DND-41 (cell line): ENCODE measurements at regions not wholly inside any gene's neighbourhood (a gene's known extent, or its start where the extent isn't known, plus 50 kb on each side); places are given as distances from the start of the nearest gene placed in this dataset.

Experiments
- ATAC-seq: fragments of 200-7000 bp; cut with Tn5 transposase; 3 replicates; pipeline ENCODE4 v1.9.1; 2021; ENCODE audit warnings: low read depth; ENCODE audit not compliant: insufficient read depth
- DNase-seq: peaks from one replicate; pipeline ENCODE4 v3.0.0-alpha.2; 2020
- H2AFZ ChIP-seq: 2 replicates; pipeline ENCODE4 v1.6.0; 2012; ENCODE audit warnings: low read depth, low read length
- H3K27ac ChIP-seq: 2 replicates; pipeline ENCODE4 v1.5.1; 2012; ENCODE audit warnings: low read length, inconsistent platforms
- H3K27me3 ChIP-seq: fragments of 200-600 bp; sonication (generic); 2 replicates; pipeline ENCODE4 v1.6.0; 2012; ENCODE audit warnings: low read length, mild to moderate bottlenecking, inconsistent platforms; ENCODE audit not compliant: insufficient read depth, poor library complexity
- H3K36me3 ChIP-seq: 2 replicates; pipeline ENCODE4 v1.5.1; 2012; ENCODE audit warnings: low read length, inconsistent platforms; ENCODE audit not compliant: insufficient read depth
- H3K4me1 ChIP-seq: 2 replicates; pipeline ENCODE4 v1.5.1; 2012; ENCODE audit warnings: mild to moderate bottlenecking, low read length; ENCODE audit not compliant: insufficient read depth
- H3K4me2 ChIP-seq: 2 replicates; pipeline ENCODE4 v1.6.0; 2012; ENCODE audit warnings: mild to moderate bottlenecking, moderate library complexity, low read length, inconsistent platforms; ENCODE audit not compliant: insufficient read depth
- H3K4me3 ChIP-seq, 2 experiments: fragments of 200-600 bp in 1 of 2; shearing (Covaris generic) in 1 of 2; 2 replicates each; pipeline ENCODE4 v1.5.1; 2012 to 2016; ENCODE audit warnings: inconsistent platforms in 2 of 2, low read length in 2 of 2, mild to moderate bottlenecking in 2 of 2, low read depth in 1 of 2, moderate library complexity in 1 of 2
- H3K79me2 ChIP-seq: 2 replicates; pipeline ENCODE4 v1.6.0; 2012; ENCODE audit warnings: low read length, inconsistent platforms; ENCODE audit not compliant: insufficient read depth
- H3K9ac ChIP-seq: 2 replicates; pipeline ENCODE4 v1.6.0; 2012; ENCODE audit warnings: low read depth, mild to moderate bottlenecking, inconsistent platforms, low read length, moderate library complexity
- H3K9me3 ChIP-seq: 2 replicates; pipeline ENCODE4 v1.5.1; 2012; ENCODE audit warnings: low read length, moderate library complexity, mild to moderate bottlenecking, inconsistent platforms; ENCODE audit not compliant: insufficient read depth, severe bottlenecking
- H4K20me1 ChIP-seq: 2 replicates; pipeline ENCODE4 v1.6.0; 2012; ENCODE audit warnings: low read length; ENCODE audit not compliant: insufficient read depth
- CTCF ChIP-seq: IDR thresholded peaks from 2 replicates; pipeline ENCODE4 v1.5.1; 2012; ENCODE audit warnings: borderline replicate concordance, low read length, moderate library complexity, mild to moderate bottlenecking; ENCODE audit not compliant: poor library complexity, severe bottlenecking; ENCODE audit errors: extremely low read depth
- EZH2 ChIP-seq: IDR thresholded peaks from 3 replicates; pipeline ENCODE4 v1.6.1; 2012; ENCODE audit warnings: borderline replicate concordance, low read depth, mild to moderate bottlenecking, moderate library complexity, low read length, inconsistent platforms; ENCODE audit not compliant: severe bottlenecking

DNA sequence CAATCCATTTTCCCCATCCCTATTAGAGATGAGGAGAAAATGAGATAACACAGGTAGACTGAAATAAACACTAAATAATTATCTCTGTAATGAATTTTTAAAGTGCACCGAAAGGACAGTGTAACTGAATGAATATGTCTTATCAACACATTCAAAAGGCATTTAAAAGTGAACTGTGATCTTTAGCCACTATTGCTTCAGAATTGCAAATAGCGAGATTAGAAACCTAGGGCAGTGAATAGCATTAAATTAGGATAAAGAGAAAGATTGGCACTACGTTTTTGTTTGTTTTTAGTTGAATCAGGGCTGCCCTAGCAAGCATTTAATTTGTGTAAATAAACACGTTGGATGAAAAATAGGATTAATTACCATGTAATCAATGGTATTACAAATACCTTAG, 537.5 kb downstream of the ELAVL2 start:
- TF ChIP-seq CTCF (no peak), EZH2 (no peak)
- no peak for ATAC-seq
- H3K4me3 ChIP-seq = no peak overlapping the region

DNA sequence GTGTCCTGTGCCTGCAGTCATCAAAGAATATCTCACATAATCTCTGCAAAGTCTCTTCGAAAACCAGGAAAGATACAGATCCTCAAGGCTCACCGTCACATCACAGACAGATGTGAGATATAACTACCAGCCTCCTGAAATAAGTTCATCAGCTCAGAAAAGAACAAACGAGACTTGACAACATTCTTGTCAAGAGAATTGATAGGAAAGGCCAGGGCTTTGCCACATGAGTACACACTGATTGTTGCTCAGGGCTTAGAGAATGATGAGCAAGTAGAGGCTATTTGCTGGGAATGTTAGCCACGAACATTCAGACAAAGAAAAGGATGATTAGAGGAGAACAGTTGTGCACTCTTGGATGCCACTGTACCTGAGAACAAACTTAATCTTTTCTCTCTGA, 535.1 kb downstream of the ELAVL2 start:
- H3K4me2 ChIP-seq = no peak overlapping the region
- no peak for DNase-seq
- H4K20me1 ChIP-seq = no peaks in the 10 kb centered on the region
- H3K9ac ChIP-seq = no peak overlapping the region
- no peaks in the 10 kb centered on the region for H3K4me1 ChIP-seq
- no peak overlapping the region for H2AFZ ChIP-seq
- H3K9me3 ChIP-seq = no peaks in the 10 kb centered on the region
- no peak overlapping the region for H3K27ac ChIP-seq
- no peak overlapping the region for H3K4me3 ChIP-seq
- no peaks in the 10 kb centered on the region for H3K27me3 ChIP-seq
- ATAC-seq = no peak
- H3K36me3 ChIP-seq = no peaks in the 10 kb centered on the region
- TF ChIP-seq CTCF = no peak
- no peak for TF ChIP-seq EZH2
- H3K79me2 ChIP-seq = no peaks in the 10 kb centered on the region

More for the DNA sequence above, 537.5 kb downstream of the ELAVL2 start:
- Histone ChIP-seq H3K27me3 (no peaks in the 10 kb centered on the region), H3K4me2 (no peak overlapping the region), H3K79me2 (no peaks in the 10 kb centered on the region), H2AFZ (no peak overlapping the region), H3K27ac (no peak overlapping the region), H3K9ac (no peak overlapping the region), H4K20me1 (no peaks in the 10 kb centered on the region), H3K36me3 (no peaks in the 10 kb centered on the region), H3K9me3 (no peaks in the 10 kb centered on the region), H3K4me1 (no peaks in the 10 kb centered on the region)
- DNase-seq = no peak

DNA sequence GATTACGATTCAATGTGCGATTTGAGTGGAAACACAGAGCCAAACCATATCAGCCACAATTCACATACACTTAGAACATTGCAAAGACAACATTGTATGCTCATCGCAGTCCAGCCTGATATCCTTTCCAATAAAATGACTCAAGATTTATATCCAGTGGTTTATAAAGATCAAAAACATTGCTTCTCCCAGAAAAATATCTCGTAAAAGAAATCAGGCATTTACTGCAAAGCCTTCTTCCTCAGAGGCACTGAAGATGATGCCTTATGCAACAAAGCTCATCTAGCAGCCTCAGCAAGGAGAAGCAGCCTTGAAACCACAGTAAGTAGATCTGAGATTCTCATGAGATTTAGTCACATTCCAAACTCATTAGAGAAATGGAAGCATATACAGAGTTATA, 523.8 kb downstream of the ELAVL2 start:
- Histone ChIP-seq H3K9ac (no peak overlapping the region), H3K4me3 (no peak overlapping the region), H3K36me3 (no peaks in the 10 kb centered on the region), H2AFZ (no peak overlapping the region), H3K9me3 (no peaks in the 10 kb centered on the region), H3K79me2 (no peaks in the 10 kb centered on the region), H3K27ac (no peak overlapping the region), H3K27me3 (no peaks in the 10 kb centered on the region), H4K20me1 (no peaks in the 10 kb centered on the region), H3K4me2 (no peak overlapping the region), H3K4me1 (no peaks in the 10 kb centered on the region)
- TF ChIP-seq CTCF (no peak), EZH2 (no peak)
- DNase-seq = no peak
- no peak for ATAC-seq

DNA sequence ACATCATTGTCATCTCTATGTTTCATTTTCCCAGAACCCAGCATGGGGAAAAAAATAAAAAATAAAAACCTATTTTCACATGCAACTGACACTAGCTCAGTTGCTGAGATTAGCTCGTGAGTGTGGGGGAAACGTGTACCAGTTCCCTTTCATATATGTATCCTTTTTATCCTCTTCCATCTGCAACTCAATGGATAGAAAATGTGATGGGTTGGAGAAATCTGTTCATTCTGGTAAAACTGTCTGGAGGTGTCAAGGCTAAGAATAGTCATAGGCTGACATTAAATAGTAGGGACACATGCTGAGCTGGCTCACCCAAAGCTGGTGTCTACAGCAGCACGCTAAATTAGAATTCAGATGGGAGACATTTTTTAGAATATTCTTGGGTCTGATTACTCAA, 519.3 kb downstream of the ELAVL2 start:
- no peak overlapping the region for H3K4me3 ChIP-seq
- H3K4me2 ChIP-seq = no peak overlapping the region
- ATAC-seq = no peak
- no peak overlapping the region for H3K27ac ChIP-seq
- no peak for DNase-seq
- H3K9ac ChIP-seq = no peak overlapping the region
- H3K36me3 ChIP-seq = no peaks in the 10 kb centered on the region
- no peaks in the 10 kb centered on the region for H3K79me2 ChIP-seq
- no peak overlapping the region for H2AFZ ChIP-seq
- H4K20me1 ChIP-seq = no peaks in the 10 kb centered on the region
- TF ChIP-seq EZH2 (no peak), CTCF (no peak)
- H3K27me3 ChIP-seq = no peaks in the 10 kb centered on the region
- H3K9me3 ChIP-seq = no peaks in the 10 kb centered on the region
- H3K4me1 ChIP-seq = no peaks in the 10 kb centered on the region
